DOHH2 (cell line): ENCODE measurements at regions not wholly inside any gene's neighbourhood (a gene's known extent, or its start where the extent isn't known, plus 50 kb on each side); places are given as distances from the start of the nearest gene placed in this dataset.

Source experiments
- CTCF ChIP-seq: fragments of 200-600 bp; sonication (generic); IDR thresholded peaks from one replicate; pipeline ENCODE4 v1.5.1; 2014; ENCODE audit warnings: antibody characterized with exemption, mild to moderate bottlenecking, low read depth, low read length; ENCODE audit not compliant: poor library complexity, severe bottlenecking
- EZH2phosphoT487 ChIP-seq: fragments of 200-600 bp; sonication (generic); IDR thresholded peaks from 2 replicates; pipeline ENCODE4 v1.6.1; 2017; ENCODE audit warnings: borderline replicate concordance, mild to moderate bottlenecking, antibody characterized with exemption, low read length, moderate library complexity, mixed read lengths

DNA sequence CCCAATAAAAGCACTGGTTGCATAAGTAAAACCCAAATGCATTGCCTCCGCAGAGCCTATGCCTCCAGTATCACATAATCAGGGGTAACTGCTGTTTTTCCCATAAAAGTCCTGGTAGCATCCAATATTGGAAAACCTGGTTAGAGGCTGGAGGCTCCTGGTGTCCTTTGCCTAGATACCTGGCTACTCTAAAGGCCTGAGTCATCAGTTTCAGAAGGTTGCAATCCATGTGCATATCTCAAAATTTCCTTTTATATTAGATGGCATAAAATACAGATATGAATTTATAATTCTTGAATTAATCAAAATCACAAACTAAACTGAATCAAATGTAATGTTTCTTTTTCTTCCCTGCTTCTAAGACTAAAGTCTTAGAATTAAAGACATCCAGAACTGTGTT lies 164.2 kb upstream of the DCN start:
- TF ChIP-seq CTCF: no peak
- TF ChIP-seq EZH2phosphoT487: no peak
